ENCODE measurements at regions not wholly inside any gene's neighbourhood (a gene's known extent, or its start where the extent isn't known, plus 50 kb on each side); places are given as distances from the start of the nearest gene placed in this dataset.
"Not testable (repeated sequence)": the region's sequence is repeated elsewhere in the genome, so short reads cannot be mapped to it uniquely, and the experiment has no call there.

DNA sequence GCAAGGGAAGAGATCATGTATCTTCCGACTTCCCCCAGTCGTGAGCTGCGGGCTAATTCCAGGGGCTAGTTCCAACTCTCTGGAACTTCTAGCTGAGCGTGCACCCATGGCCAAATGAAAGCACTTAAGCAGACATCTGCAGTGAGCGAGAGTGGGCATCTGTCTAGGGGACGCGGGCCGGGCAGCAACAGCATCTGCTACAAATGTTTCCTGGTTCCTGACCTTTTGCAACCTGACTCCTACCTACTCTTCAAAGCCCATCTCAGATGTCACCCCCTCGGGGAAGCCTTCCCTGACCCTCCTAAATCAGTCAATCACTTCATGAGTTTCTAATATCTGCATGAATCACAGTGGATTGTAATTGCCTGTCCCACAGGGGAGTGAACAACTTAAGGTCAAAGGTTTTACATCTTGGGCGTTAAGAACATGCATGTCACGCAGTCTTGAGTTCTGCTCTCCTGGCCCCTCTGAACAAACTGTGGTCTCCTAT is 141.9 kb downstream of the CEBPB start:
- H3K23ac ChIP-seq (ENCODE audit: low read depth, low read length, poor library complexity), result no peak overlapping the region
- H3K14ac ChIP-seq (ENCODE audit: low read length), result no peak overlapping the region
- H3K27ac ChIP-seq (replicated peaks; ENCODE audit: low read length), result no peak overlapping the region
- WGBS, 2 donors (ENCODE audit: extremely low coverage in 2 of 2, insufficient read length in 2 of 2, insufficient replicate concordance in 1 of 2), result no CpG with 5 or more reads among the region's 11 CpGs
- H2BK5ac ChIP-seq (ENCODE audit: low read length), result no peak overlapping the region
- no peak overlapping the region for H3K4me2 ChIP-seq (ENCODE audit: insufficient read depth, low read length, poor library complexity, severe bottlenecking)
- no peak overlapping the region for H2AK5ac ChIP-seq (ENCODE audit: low read depth, low read length)
- H3K4me3 ChIP-seq (ENCODE audit: low read length in 2 of 2), result no peak overlapping the region
- no peak overlapping the region for H2BK15ac ChIP-seq (ENCODE audit: low read length)
- peaks cover 0 to 10% (median 0%) of the 10 kb centered on the region in 3 experiments for H3K27me3 ChIP-seq (ENCODE audit: control insufficient read depth in 3 of 3, insufficient read depth in 3 of 3, low read depth in 1 of 3, low read length in 3 of 3)
- DNase-seq (ENCODE audit: low spot score), result no peak
- H4K91ac ChIP-seq (ENCODE audit: low read depth, low read length, poor library complexity), result no peak overlapping the region
- no peak overlapping the region for H3K4ac ChIP-seq (ENCODE audit: low read length)
- no peak overlapping the region for H2BK12ac ChIP-seq (ENCODE audit: low read length)
- H2BK120ac ChIP-seq (ENCODE audit: low read depth, low read length), result no peak overlapping the region
- H3K36me3 ChIP-seq (replicated peaks in 1 of 2; ENCODE audit: control insufficient read depth in 2 of 2, insufficient read depth in 2 of 2, low read length in 2 of 2), result no peaks in the 10 kb centered on the region
- peaks cover 4 to 10% of the 10 kb centered on the region in 2 donors for H3K4me1 ChIP-seq (ENCODE audit: control insufficient read depth in 2 of 2, insufficient read depth in 1 of 2, low read depth in 1 of 2, low read length in 2 of 2)
- H2AFZ ChIP-seq (ENCODE audit: low read length), result no peak overlapping the region
- no peaks in the 10 kb centered on the region for H3K79me1 ChIP-seq (ENCODE audit: low read depth, low read length)
- H3K18ac ChIP-seq (ENCODE audit: low read length), result peak overlapping the region; percentile 8
- no peak overlapping the region for H3K9ac ChIP-seq (ENCODE audit: low read depth, low read length, poor library complexity)
- H3K9me3 ChIP-seq (replicated peaks in 1 of 2; ENCODE audit: control insufficient read depth in 2 of 2, insufficient read depth in 1 of 2, low read depth in 1 of 2, low read length in 2 of 2), result no peaks in the 10 kb centered on the region
- H4K8ac ChIP-seq (ENCODE audit: low read depth, low read length), result no peak overlapping the region

DNA sequence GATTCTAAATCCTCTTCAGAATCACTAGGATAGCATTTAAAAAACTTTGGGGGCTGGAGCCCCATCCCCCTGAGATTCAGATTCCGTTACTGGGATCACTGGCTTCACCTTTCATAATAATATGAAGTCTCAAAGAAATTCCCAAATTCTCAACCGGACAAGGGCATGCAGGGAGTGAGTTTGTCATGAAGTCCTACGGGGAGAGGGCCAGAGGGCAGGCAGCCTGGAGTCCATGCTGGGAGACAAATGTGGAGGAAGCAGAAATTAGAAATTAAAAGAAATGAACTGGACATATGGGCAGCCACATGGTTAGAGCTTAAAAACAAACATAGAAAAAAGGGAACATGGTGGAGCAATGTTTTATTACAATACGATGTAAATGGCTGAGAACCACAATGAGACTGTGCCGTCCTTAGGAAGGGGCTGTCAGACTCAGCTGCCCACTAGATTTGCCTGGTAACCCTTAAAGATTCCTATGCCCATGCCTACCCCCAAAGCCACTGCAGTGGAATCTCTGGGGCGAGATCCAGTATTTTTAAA is 142.6 kb downstream of the CEBPB start:
- H3K36me3 ChIP-seq (replicated peaks in 1 of 2; ENCODE audit: control insufficient read depth in 2 of 2, insufficient read depth in 2 of 2, low read length in 2 of 2), result no peaks in the 10 kb centered on the region
- peaks cover 0 to 14% (median 0%) of the 10 kb centered on the region in 3 experiments for H3K27me3 ChIP-seq (ENCODE audit: control insufficient read depth in 3 of 3, insufficient read depth in 3 of 3, low read depth in 1 of 3, low read length in 3 of 3)

DNA sequence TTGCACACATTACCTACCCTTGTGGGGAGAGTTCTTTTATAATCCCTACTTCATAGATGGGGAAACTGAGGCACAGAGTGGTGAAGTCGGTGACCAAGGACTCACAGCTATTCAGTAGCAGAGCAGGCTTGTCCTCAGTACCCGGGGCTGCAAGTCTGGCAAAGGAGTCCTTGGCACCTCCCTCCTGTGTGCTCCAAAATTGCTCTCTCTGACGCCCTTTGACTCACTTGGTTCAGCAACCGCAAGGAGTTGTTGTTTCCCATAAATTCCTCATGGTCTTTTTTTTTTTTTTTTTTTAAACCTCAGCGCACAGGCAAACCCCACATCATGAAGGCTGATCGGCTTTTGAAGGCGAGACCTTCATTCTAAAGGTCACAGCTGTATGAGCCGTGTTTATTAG is 143.2 kb downstream of the CEBPB start:
- H3K9me3 ChIP-seq (replicated peaks in 1 of 2; ENCODE audit: control insufficient read depth in 2 of 2, insufficient read depth in 1 of 2, low read depth in 1 of 2, low read length in 2 of 2), result no peaks in the 10 kb centered on the region
- peaks cover 4 to 12% of the 10 kb centered on the region in 2 donors for H3K4me1 ChIP-seq (ENCODE audit: control insufficient read depth in 2 of 2, insufficient read depth in 1 of 2, low read depth in 1 of 2, low read length in 2 of 2)
- peaks cover 0 to 20% (median 0%) of the 10 kb centered on the region in 3 experiments for H3K27me3 ChIP-seq (ENCODE audit: control insufficient read depth in 3 of 3, insufficient read depth in 3 of 3, low read depth in 1 of 3, low read length in 3 of 3)
- no peak overlapping the region for H3K4me3 ChIP-seq (ENCODE audit: low read length in 2 of 2)
- H3K27ac ChIP-seq (replicated peaks; ENCODE audit: low read length), result no peak overlapping the region
- no peak overlapping the region for H3K4me2 ChIP-seq (ENCODE audit: insufficient read depth, low read length, poor library complexity, severe bottlenecking)
- no CpG with 5 or more reads among the region's 8 CpGs for WGBS, 2 donors (ENCODE audit: extremely low coverage in 2 of 2, insufficient read length in 2 of 2, insufficient replicate concordance in 1 of 2)
- no peak overlapping the region for H3K23ac ChIP-seq (ENCODE audit: low read depth, low read length, poor library complexity)
- no peaks in the 10 kb centered on the region for H3K79me1 ChIP-seq (ENCODE audit: low read depth, low read length)
- H2BK120ac ChIP-seq (ENCODE audit: low read depth, low read length), result no peak overlapping the region
- no peak for DNase-seq (ENCODE audit: low spot score)
- no peak overlapping the region for H2AFZ ChIP-seq (ENCODE audit: low read length)
- no peak overlapping the region for H2BK15ac ChIP-seq (ENCODE audit: low read length)
- no peak overlapping the region for H2AK5ac ChIP-seq (ENCODE audit: low read depth, low read length)
- no peak overlapping the region for H3K9ac ChIP-seq (ENCODE audit: low read depth, low read length, poor library complexity)
- H3K36me3 ChIP-seq (replicated peaks in 1 of 2; ENCODE audit: control insufficient read depth in 2 of 2, insufficient read depth in 2 of 2, low read length in 2 of 2), result no peaks in the 10 kb centered on the region
- no peak overlapping the region for H3K18ac ChIP-seq (ENCODE audit: low read length)
- no peak overlapping the region for H2BK12ac ChIP-seq (ENCODE audit: low read length)
- no peak overlapping the region for H3K14ac ChIP-seq (ENCODE audit: low read length)
- no peak overlapping the region for H3K4ac ChIP-seq (ENCODE audit: low read length)
- no peak overlapping the region for H2BK5ac ChIP-seq (ENCODE audit: low read length)
- no peak overlapping the region for H4K91ac ChIP-seq (ENCODE audit: low read depth, low read length, poor library complexity)
- H4K8ac ChIP-seq (ENCODE audit: low read depth, low read length), result no peak overlapping the region

More for the DNA sequence above, 142.6 kb downstream of the CEBPB start:
- Histone ChIP-seq H3K4me1 (ENCODE audit: control insufficient read depth in 2 of 2, insufficient read depth in 1 of 2, low read depth in 1 of 2, low read length in 2 of 2) (peaks cover 4 to 10% of the 10 kb centered on the region in 2 donors), H3K23ac (ENCODE audit: low read depth, low read length, poor library complexity) (no peak overlapping the region), H3K18ac (ENCODE audit: low read length) (no peak overlapping the region), H4K8ac (ENCODE audit: low read depth, low read length) (no peak overlapping the region), H2BK15ac (ENCODE audit: low read length) (no peak overlapping the region), H3K4me3 (ENCODE audit: low read length in 2 of 2) (no peak overlapping the region), H3K4me2 (ENCODE audit: insufficient read depth, low read length, poor library complexity, severe bottlenecking) (no peak overlapping the region), H2BK12ac (ENCODE audit: low read length) (no peak overlapping the region), H3K27ac (replicated peaks; ENCODE audit: low read length) (no peak overlapping the region), H3K9me3 (replicated peaks in 1 of 2; ENCODE audit: control insufficient read depth in 2 of 2, insufficient read depth in 1 of 2, low read depth in 1 of 2, low read length in 2 of 2) (no peaks in the 10 kb centered on the region), H3K4ac (ENCODE audit: low read length) (no peak overlapping the region), H2BK5ac (ENCODE audit: low read length) (no peak overlapping the region), H4K91ac (ENCODE audit: low read depth, low read length, poor library complexity) (no peak overlapping the region), H2AFZ (ENCODE audit: low read length) (no peak overlapping the region), H2BK120ac (ENCODE audit: low read depth, low read length) (no peak overlapping the region), H3K9ac (ENCODE audit: low read depth, low read length, poor library complexity) (no peak overlapping the region), H3K14ac (ENCODE audit: low read length) (no peak overlapping the region), H3K79me1 (ENCODE audit: low read depth, low read length) (no peaks in the 10 kb centered on the region), H2AK5ac (ENCODE audit: low read depth, low read length) (no peak overlapping the region)
- WGBS, 2 donors (ENCODE audit: extremely low coverage in 2 of 2, insufficient read length in 2 of 2, insufficient replicate concordance in 1 of 2), result no CpG with 5 or more reads among the region's 6 CpGs
- DNase-seq (ENCODE audit: low spot score), result no peak

DNA sequence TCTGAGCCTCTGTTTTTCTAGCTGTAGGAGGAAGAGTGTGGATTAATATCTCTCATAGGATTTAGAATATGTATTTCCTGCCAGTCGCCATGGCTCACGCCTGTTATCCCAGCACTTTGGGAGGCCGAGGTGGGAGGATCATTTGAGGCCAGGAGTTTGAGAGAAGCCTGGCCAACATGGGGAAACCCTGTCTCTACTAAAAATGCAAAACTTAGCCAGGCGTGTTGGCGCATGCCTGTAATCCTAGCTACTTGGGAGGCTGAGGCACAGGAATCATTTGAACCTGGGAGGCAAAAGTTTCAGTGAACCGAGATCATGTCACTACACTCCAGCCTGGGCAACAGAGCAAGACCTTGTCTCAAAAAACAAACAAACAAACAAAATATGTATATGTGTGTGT is 143.9 kb downstream of the CEBPB start:
- DNase-seq (ENCODE audit: low spot score); H3K4me2 ChIP-seq (ENCODE audit: insufficient read depth, low read length, poor library complexity, severe bottlenecking); H3K79me1 ChIP-seq (ENCODE audit: low read depth, low read length); H3K9me3 ChIP-seq (replicated peaks in 1 of 2; ENCODE audit: control insufficient read depth in 2 of 2, insufficient read depth in 1 of 2, low read depth in 1 of 2, low read length in 2 of 2); H3K4me3 ChIP-seq (ENCODE audit: low read length in 2 of 2); H3K23ac ChIP-seq (ENCODE audit: low read depth, low read length, poor library complexity); H3K9ac ChIP-seq (ENCODE audit: low read depth, low read length, poor library complexity); H2BK12ac ChIP-seq (ENCODE audit: low read length); H2BK5ac ChIP-seq (ENCODE audit: low read length); H3K14ac ChIP-seq (ENCODE audit: low read length); H3K18ac ChIP-seq (ENCODE audit: low read length); H4K91ac ChIP-seq (ENCODE audit: low read depth, low read length, poor library complexity); H2AK5ac ChIP-seq (ENCODE audit: low read depth, low read length); H2BK120ac ChIP-seq (ENCODE audit: low read depth, low read length); H2BK15ac ChIP-seq (ENCODE audit: low read length); H3K36me3 ChIP-seq (replicated peaks in 1 of 2; ENCODE audit: control insufficient read depth in 2 of 2, insufficient read depth in 2 of 2, low read length in 2 of 2); H4K8ac ChIP-seq (ENCODE audit: low read depth, low read length); H3K4ac ChIP-seq (ENCODE audit: low read length); H3K27ac ChIP-seq (replicated peaks; ENCODE audit: low read length); H2AFZ ChIP-seq (ENCODE audit: low read length): not testable (repeated sequence)
- WGBS, 2 donors (ENCODE audit: extremely low coverage in 2 of 2, insufficient read length in 2 of 2, insufficient replicate concordance in 1 of 2), result no CpG with 5 or more reads among the region's 6 CpGs
- peaks cover 4 to 12% of the 10 kb centered on the region in 2 donors for H3K4me1 ChIP-seq (ENCODE audit: control insufficient read depth in 2 of 2, insufficient read depth in 1 of 2, low read depth in 1 of 2, low read length in 2 of 2)
- H3K27me3 ChIP-seq (ENCODE audit: control insufficient read depth in 3 of 3, insufficient read depth in 3 of 3, low read depth in 1 of 3, low read length in 3 of 3), result peaks cover 0 to 25% (median 0%) of the 10 kb centered on the region in 3 experiments

All from neuronal stem cell (in vitro differentiated cells).